GM21360 (cell line): ENCODE measurements at regions not wholly inside any gene's neighbourhood (a gene's known extent, or its start where the extent isn't known, plus 50 kb on each side); places are given as distances from the start of the nearest gene placed in this dataset.
"Not testable (repeated sequence)": the region's sequence is repeated elsewhere in the genome, so short reads cannot be mapped to it uniquely, and the experiment has no call there.

Experiments used
- ATAC-seq: cut with Tn5 transposase; IDR thresholded peaks from one replicate; pipeline ENCODE4 v1.9.1; 2021; ENCODE audit warnings: mild to moderate bottlenecking, moderate library complexity; ENCODE audit not compliant: unreplicated experiment

DNA sequence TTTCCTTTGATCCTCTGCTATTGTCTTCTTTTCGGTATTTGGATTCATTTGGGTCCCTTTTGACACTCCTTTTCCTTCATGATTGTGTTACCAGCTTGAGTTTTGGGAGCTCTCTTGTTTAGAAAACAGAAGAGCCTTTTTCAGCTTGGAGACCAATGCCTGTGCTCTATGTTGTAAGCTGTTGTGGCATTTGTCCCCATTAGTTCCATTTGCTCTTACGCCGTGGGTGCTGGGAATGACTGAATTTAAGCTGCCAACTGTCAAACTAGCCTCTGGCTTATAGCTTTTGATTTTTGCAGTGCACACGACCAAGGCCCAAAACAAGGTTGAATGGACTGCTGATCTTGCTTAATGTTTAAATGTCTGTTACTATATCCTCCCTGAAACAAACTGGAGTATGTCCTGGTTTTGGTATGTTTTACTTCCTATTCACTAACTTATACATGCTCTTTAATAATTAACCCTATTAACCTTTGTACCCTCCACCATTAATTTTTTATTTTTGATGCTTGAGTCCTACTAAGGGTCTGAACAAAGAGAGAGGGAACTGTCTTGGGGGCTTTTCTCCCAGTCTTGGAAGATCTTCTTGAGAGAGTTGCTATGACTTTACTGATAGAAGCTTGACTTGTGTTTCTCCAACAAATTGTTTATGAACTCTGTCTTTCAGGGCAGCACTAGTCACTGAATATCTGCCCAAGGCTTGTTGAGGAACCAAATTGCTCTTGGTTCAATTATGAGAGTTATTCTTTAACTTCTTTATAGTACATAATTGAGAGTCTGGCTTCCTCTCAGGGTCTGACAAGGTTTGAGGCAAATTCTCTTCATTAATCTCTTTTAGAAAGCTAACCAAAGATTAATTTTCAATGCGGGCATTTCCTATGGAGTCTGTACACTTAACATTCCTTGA lies 100.3 kb upstream of the SIRPG start:
- ATAC-seq: no peak

DNA sequence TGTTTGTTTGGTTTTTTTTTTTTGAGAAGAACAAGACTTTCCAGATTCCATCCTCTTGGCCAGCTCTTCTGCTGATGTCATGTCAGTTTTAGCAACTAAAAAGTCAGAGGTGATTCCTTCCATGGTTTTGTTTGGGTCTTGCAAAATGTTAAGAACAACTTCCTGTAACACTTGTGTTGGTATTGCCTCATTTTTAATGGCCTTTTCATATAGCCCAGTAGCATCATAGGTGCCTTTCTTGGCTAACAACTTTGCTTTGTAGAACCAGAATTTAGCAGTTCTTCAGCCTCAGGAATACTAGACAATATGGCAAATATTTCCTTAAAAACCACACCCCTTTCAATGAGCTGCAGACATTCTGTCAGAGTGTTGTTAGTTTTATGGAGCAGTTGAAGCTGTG lies 99.5 kb upstream of the SIRPG start:
- no peak for ATAC-seq

DNA sequence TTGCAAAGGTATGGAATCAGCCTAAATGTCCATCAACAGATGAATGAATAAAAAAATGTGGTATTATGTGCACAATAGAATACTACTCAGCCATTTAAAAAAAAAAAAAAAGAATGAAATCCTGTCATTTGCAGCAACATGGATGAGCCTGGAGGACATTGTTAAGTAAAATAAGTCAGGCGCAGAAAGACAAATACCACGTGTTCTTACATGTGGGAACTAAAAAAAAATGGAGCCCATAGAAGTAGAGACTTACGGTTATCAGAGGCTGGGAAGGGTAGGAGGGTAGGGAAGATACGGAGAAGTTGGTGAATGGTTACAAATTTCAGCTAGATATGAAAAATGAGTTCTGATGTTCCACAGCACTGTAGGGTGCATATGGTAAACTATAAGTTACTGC lies 97.2 kb upstream of the SIRPG start:
- no peak for ATAC-seq

DNA sequence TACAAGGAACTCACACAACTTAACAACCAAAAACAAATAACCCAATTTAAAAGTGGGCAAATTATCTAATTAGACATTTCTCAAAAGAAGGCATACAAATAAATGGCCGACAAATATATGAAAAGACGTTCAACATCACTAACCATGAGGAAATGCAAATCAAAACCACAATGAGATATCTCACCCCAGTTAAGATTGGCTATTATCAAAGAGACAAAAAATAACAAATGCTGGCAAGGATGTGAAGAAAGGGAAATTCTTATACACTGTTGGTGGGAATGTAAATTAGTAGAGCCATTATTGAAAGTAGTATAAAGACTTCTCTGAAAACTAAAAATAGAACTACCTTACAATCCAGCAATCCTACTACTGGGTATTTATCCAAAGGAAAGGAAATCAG lies 96.7 kb upstream of the SIRPG start:
- no peak for ATAC-seq

DNA sequence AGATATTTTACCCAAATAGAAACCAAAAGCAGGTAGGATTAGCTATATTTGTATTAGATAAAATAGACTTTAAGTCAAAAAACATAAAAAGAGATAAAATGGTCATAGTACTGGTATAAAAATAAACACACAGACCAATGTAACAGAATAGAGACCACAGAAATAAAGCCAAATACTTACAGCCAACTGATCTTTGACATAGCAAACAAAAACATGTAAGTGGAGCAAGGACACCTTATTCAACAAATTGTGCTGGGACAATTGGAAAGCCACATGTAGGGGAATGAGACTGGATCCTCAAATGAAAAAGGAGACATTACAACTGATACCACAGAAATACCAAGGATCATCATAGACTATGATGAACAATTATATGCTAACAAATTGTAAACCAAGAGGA lies 94.5 kb upstream of the SIRPG start:
- ATAC-seq: no peak

DNA sequence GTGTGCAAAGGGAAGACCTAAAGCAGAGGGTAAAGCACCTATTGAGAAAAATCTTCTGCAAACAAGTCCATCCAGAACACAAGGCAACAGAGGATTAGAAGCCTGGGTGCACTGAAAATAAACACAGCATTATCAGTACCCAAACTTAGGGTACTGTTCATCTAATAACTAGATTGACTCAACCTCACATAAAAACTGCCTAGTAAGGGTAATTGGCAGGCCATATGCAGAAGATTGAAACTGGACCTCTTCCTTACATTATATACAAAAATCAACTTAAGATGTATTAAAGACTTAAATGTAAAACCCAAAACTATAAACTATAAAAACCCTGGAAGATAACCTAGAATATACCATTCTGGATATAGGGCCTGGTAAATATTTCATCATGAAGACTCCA lies 91.2 kb upstream of the SIRPG start:
- ATAC-seq: no peak

DNA sequence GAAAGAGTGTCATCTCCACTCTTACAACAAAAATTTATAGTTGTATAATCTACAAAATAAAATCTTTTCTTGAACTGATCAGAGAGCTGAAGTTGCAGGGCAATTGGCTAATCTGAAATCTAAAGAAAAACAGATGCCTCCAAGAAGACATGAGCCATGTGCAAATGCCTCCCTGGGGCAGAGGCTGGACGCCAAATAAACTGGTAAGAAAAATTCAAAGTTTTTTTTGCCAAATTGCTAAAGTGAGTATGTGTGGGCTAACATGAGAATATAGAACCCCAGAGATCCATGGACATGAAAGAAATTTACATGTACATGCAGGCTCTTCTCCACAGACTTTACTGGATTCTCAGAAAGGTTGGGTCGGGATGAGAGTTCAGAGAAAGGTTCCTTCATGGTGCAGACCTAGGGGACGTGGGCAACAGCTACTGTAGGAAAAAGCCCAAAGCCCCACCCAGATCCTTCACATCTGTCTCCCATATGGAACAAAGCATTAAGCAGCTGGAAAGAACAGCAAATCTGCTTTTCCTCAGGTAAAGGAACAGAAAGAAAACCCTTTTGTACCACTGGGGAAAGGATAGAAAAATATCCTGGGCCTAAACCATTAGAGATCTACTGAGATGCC lies 90.5 kb upstream of the SIRPG start:
- ATAC-seq: no peak

DNA sequence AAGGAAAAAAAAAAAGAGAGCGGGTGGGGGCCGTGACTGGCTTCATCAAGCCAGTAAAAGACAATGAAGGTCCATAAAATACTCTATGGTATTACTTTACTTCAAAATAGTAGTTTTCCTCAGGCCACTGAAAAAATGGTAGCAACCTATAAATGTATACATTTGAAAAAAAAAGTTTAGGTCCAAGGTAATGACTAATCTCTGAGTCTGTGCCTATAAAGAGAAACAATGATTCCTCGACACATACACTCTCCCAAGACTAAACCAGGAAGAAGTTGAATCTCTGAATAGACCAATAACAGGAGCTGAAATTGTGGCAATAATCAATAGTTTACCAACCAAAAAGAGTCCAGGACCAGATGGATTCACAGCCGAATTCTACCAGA lies 84.5 kb upstream of the SIRPG start:
- not testable (repeated sequence) for ATAC-seq

DNA sequence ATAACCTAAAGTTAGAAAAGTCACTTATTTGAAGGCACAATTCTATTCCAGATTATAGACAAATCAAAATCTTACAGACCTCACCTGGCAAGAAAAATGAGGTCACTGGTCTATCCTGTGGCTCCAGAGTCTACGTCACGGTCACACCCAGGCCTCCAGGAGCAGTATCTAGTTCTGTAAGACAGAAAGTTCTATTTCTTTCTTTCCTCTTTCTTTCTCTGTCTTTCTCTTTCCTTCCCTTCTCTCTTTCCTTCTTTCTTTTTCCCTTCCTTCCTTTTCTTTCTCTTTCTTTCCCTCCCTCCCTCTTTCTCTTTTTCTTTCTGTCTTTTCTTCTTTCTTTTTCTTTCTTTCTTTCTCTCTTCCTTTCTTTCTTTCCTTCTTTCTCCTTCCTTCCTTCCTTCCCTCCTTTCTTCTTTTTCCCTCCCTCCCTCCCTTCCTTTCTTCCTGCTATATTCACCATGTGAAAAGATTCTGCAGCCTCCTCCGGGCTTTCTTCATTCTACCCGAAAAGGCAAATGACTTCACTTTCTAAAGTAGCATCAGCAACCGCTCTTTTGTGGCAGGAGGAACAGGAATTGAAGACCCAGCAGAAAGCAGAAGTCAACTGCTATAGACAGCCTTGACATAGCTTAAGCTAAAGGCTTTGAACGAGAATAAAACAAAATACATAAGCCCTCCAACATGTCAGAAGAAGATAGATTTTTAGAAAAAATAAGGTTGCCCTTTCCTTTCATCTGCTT lies 83.9 kb upstream of the SIRPG start:
- ATAC-seq: no peak

DNA sequence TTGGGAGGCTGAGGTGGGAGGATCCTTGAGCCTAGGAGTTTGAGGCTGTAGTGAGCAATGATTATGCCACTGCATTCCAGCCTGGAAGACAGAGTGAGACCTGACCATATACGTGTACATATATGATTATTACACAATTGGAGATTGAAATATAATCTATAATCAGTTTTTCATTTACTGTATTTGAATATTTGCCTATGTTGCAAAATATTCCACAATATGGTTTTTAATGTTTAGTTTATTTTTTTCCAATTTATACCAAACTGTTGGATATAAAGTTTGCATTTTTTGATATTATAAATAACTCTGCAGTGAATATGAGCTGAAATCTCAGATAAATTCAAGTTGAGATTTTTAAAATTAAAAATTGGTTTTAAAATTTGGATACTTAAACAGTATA lies 79.6 kb upstream of the SIRPG start:
- no peak for ATAC-seq

DNA sequence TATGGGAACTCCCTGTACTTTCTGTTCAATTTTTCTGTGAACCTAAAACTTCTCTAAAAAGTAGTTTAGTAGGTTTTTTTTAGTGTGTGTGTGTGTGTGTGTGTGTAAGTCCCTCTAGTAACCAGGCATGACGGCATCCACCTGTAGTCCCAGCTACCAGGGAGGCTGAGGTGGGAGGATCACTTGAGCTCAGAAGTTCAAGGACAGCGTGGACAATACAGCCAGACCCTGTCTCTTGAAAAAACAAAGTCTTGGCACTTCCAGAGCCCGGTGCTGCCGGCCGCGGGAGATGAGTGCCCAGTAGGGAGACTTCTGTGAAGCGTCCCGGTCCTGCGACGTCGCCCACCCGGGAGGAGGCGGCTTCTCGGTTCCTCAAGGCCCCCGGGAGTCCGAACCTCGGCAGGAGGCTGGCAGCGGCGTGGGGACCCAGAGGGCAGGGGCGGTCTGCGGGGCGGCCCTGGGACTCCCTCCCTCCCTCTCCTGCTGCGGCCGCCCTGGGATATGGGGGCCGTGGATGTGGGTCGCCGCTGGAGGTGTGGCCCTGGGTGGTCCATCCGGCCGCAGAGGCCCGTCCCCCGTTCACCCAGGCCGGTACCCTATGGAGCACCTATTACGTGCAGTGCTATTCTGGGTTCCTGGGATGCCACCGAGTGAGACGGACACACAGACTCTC lies 78.0 kb upstream of the SIRPG start:
- ATAC-seq: no peak

DNA sequence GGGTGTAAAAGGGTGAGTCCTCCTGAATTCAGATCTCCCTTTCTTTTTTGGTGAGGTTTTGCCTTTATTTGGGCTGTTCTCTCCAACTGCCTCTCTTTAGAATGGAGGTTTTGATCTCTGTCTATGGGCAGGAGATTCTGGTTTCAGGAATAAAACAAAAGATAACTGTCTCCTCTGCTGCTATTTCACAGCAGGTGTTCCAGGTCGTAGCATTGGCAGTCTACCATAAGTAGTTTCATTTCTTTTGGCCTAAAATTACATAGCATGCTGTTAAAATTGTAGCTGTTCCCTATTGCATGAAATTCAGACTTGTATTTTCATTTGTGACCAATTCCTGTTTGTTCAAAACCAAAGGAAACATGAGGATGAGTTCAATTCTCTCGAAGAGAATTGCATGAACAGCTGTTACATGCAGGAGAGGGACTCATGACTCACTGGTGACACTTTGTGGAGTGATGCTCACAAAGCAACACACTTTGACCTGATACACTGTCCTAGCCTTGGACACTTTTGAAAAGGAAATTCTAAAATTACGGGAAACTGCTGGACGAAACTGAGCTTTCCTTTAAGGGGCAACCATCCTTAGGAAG lies 76.8 kb upstream of the SIRPG start:
- ATAC-seq: no peak

DNA sequence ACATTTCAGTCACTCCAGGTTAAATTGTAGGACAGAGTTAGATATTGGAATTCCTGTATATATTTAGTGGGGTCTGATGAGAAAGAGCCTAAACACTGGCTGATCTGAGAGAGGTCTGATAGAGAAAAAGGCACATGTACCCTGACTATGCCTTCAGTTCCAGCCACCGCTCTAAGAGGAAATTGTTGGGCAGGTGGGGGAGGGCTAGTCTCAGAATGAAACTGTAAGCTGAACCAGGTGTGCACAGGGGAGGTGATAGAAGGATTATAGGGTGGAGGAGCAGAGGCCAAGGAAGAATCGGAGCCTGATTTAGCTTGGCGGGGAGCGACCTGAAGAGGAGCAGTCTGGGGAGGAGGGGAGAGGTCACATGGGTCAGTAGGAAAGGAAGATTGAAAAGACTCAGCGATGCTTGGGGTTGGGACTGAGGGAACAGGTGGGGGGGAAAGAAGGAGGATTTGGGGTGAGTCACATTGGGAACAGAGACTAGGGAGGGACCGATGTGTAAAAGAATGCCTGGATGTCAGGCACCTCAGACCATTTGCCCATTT lies 74.3 kb upstream of the SIRPG start:
- not testable (repeated sequence) for ATAC-seq

DNA sequence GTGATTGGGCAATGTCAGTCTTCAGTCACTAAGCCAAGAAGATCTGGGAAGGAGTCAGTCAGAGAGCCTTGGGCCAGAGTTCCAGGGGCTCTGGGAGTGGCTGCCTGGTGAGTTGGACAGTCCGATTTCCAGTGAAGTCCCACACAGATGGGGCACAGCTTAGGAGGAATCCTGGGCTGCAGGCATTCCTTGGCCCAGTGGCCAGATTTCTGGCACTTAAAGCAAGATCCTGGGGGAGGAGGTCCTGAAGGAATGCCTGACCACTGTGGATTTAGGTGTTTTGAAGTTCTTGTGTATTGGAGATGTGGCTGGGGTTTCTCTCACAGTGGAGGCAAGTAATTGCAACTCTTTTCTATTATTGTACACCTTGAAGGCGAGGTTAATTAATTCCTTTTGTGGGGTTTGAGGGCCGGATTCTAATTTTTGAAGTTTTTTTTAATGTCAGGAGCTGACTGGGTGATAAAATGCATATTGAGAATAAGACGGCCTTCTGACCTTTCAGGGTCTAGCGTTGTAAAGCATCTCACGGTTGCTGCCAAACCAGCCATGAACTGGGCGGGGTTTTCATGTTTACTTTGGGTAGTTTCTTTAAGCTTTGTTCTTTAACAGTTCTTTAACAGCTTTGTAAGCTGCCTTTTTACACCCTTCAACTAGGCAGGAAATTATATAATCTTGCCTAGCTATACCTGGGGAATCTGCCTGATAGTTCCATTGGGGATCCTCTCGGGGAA lies 73.6 kb upstream of the SIRPG start:
- not testable (repeated sequence) for ATAC-seq

DNA sequence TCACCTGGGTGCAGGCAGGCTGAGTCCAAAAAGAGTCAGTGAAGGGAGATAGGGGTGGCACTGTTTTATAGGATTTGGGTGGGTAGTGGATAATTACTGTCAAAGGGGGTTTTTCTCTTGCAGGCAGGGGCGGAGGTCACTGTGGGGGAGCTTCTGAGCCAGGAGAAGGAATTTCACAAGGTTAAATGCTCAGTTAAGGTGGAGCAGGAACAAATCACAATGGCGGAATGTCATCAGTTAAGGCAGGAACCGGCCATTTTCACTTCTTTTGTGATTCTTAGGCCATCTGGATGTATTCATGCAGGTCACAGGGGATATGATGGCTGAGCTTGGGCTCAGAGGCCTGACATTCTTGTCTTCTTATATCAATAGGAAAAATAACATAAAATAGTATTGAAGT lies 69.7 kb upstream of the SIRPG start:
- not testable (repeated sequence) for ATAC-seq

DNA sequence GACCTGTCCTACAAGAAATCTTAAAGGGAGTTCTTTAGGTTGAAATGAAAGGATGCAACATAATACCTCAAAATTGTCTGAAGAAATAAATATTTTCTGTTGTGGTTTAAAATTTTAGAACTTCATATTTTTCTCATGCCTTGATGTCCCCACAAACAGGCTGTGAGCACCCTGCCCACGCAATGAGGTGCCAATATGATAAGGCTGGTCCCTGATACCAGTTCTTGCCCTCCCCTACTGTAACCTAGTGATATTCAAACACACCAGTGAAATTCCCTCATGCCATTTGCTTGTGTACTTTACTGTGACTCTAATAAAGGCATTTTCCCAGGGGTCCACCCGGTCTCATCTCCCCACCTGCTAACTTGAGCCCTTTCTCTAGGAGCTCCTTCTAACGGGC lies 67.3 kb upstream of the SIRPG start:
- ATAC-seq: no peak

DNA sequence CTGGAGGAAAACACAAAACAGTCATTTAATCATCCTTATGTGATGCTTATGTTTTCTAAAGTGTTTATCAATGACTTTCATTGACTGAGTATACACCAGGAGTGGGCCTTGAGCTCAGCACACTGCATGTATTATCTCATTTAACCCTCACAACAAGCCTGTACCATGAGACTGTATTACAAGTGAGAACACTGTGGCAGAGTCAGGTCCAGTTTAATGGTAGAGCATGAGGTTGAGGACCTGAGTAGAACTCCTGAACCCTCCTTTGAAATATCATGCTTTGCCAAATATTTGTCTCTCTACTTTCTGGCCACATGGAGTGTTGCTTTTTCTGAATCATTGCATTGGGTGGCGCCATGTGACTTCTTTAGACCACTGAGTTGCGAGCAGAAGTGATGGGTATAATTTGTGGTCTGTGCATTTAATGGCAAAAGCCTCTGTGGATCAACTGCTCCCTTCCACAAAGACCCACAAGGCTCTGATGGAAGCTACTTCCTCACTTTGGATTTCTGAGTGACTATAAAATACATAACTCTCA lies 65.0 kb upstream of the SIRPG start:
- no peak for ATAC-seq

DNA sequence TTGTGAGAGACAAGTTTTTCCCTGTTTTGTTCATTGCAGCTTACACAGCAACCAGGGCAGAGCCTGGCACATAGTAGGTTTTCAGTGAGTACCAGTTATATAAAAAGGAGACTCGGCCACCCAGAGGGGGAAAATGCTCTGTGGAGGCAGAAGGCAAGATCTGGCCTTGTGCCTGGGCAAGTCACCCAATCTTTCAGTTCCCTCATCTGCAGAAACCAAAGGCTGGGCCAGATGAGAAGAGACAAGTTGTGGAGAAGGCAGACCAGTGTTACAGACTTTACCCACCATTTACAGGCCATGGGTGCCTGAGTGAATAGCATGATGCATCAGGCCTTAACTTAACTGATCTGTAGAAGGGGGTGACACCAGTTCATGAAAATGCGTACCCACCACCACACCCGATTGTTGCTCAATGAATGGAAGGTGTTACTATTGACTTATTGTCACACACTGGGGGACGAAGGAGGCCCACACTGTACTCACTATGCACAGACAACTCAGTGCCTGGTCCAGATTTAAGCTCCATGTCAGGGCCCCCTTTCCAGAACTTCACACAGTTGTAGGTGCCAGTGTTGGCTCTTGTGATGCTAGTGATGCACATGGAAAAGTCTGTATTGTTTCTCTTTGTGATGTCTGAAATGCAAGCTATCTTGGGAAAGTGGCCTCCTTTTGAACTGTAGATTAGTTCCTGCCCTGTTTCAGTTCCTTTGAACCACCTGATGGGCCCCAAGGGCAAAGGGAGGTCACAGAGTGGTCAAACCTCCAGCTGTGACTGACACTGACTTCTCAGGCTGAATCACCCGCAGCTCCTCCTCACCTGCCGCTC lies 64.3 kb upstream of the SIRPG start:
- no peak for ATAC-seq
